CD4-positive, alpha-beta memory T cell (primary cell): ENCODE measurements at regions not wholly inside any gene's neighbourhood (a gene's known extent, or its start where the extent isn't known, plus 50 kb on each side); places are given as distances from the start of the nearest gene placed in this dataset.

Experiments used
- CTCF ChIA-PET: fragments of 350-600 bp; sonication (Branson Sonifier 250); formaldehyde crosslinking; loops from one replicate; lab custom pipeline; 2021; ENCODE audit warnings: inconsistent platforms; ENCODE audit not compliant: partially characterized antibody; lab: Charles Lee
- POLR2A ChIA-PET: fragments of 350-600 bp; sonication (Branson Sonifier 250); formaldehyde crosslinking; loops from one replicate; lab custom pipeline; 2021; ENCODE audit not compliant: partially characterized antibody; lab: Charles Lee
- DNase-seq, 5 donors: peaks; one replicate each; pipeline versions ENCODE4 v3.0.0 to v3.0.0-alpha.2; 2020 to 2022; ENCODE audit warnings: mixed read lengths in 1 of 5
- H3K27ac ChIP-seq: one replicate; pipeline ENCODE4 v1.7.0; 2013; ENCODE audit warnings: low read depth, low read length
- H3K27me3 ChIP-seq: 2 replicates; pipeline ENCODE4 v1.7.0; 2013; ENCODE audit warnings: mild to moderate bottlenecking, low read length, moderate library complexity; ENCODE audit not compliant: insufficient read depth
- H3K36me3 ChIP-seq: 2 replicates; pipeline ENCODE4 v1.7.0; 2013; ENCODE audit warnings: mild to moderate bottlenecking, low read length, moderate library complexity; ENCODE audit not compliant: insufficient read depth
- H3K4me1 ChIP-seq: 2 replicates; pipeline ENCODE4 v1.7.0; 2013; ENCODE audit warnings: mild to moderate bottlenecking, low read length, moderate library complexity; ENCODE audit not compliant: insufficient read depth
- H3K4me3 ChIP-seq, 2 donors: one replicate each; pipeline ENCODE4 v1.7.0; 2013; ENCODE audit warnings: low read length in 2 of 2, mild to moderate bottlenecking in 1 of 2
- H3K9me3 ChIP-seq, 2 donors: one replicate each; pipeline ENCODE4 v1.7.0; 2013; ENCODE audit warnings: low read length in 2 of 2, control low read depth in 1 of 2; ENCODE audit not compliant: control insufficient read depth in 1 of 2
- H3K27ac Mint-ChIP-seq, 7 donors: one replicate each; pipeline ENCODE4 v1.8.0; 2020 to 2021; ENCODE audit warnings: mixed read lengths in 7 of 7, mild to moderate bottlenecking in 6 of 7, inconsistent platforms in 3 of 7, moderate library complexity in 3 of 7
- H3K27me3 Mint-ChIP-seq, 2 donors: one replicate each; pipeline ENCODE4 v1.8.0; 2020 to 2021; ENCODE audit warnings: mixed read lengths in 2 of 2
- H3K36me3 Mint-ChIP-seq, 2 donors: one replicate each; pipeline ENCODE4 v1.8.0; 2020 to 2021; ENCODE audit warnings: mixed read lengths in 2 of 2, inconsistent platforms in 1 of 2, mild to moderate bottlenecking in 1 of 2
- H3K4me1 Mint-ChIP-seq, 4 donors: one replicate each; pipeline ENCODE4 v1.8.0; 2020 to 2021; ENCODE audit warnings: mixed read lengths in 4 of 4, mild to moderate bottlenecking in 1 of 4
- H3K4me3 Mint-ChIP-seq, 8 donors: one replicate each; pipeline ENCODE4 v1.8.0; 2020 to 2021; ENCODE audit warnings: mixed read lengths in 8 of 8, mild to moderate bottlenecking in 7 of 8, moderate library complexity in 6 of 8, inconsistent platforms in 3 of 8
- H3K9me3 Mint-ChIP-seq, 8 donors: one replicate each; pipeline ENCODE4 v1.8.0; 2020 to 2021; ENCODE audit warnings: mixed read lengths in 8 of 8, mild to moderate bottlenecking in 5 of 8, inconsistent platforms in 3 of 8, moderate library complexity in 1 of 8
- intact Hi-C: fragments of 100-400 bp; cut with micrococcal nuclease; formaldehyde crosslinking; loops from one replicate; pipeline ENCODE4 v1.15.1; 2023

GRCh38 chr9:73813546-73813945 is 661.9 kb downstream of the ANXA1 start:
- H3K27ac Mint-ChIP-seq = no peak overlapping the region
- H3K4me3 ChIP-seq = no peak overlapping the region
- no peaks in the 10 kb centered on the region for H3K27me3 Mint-ChIP-seq
- H3K27ac ChIP-seq = no peak overlapping the region
- CTCF ChIA-PET = no interaction called here
- H3K4me1 ChIP-seq = no peaks in the 10 kb centered on the region
- POLR2A ChIA-PET = no interaction called here
- H3K9me3 ChIP-seq = no peaks in the 10 kb centered on the region
- no peak overlapping the region for H3K4me3 Mint-ChIP-seq
- no peaks in the 10 kb centered on the region for H3K36me3 Mint-ChIP-seq
- peaks cover 0 to 9% (median 2%) of the 10 kb centered on the region in 8 donors for H3K9me3 Mint-ChIP-seq
- H3K4me1 Mint-ChIP-seq = no peaks in the 10 kb centered on the region
- intact Hi-C loops = no loop called here
- DNase-seq = no peak
- H3K27me3 ChIP-seq = no peaks in the 10 kb centered on the region
- no peaks in the 10 kb centered on the region for H3K36me3 ChIP-seq

- no peaks in the 10 kb centered on the region for H3K36me3 ChIP-seq
- H3K9me3 ChIP-seq = no peaks in the 10 kb centered on the region
- H3K27me3 ChIP-seq = no peaks in the 10 kb centered on the region
- DNase-seq = no peak
- H3K4me3 ChIP-seq = no peak overlapping the region
- Mint-ChIP-seq H3K27me3 (no peaks in the 10 kb centered on the region), H3K4me1 (no peaks in the 10 kb centered on the region), H3K9me3 (peaks cover 0 to 6% (median 2%) of the 10 kb centered on the region in 8 donors), H3K27ac (no peak overlapping the region), H3K4me3 (no peak overlapping the region), H3K36me3 (no peaks in the 10 kb centered on the region)
- POLR2A ChIA-PET = no interaction called here
- intact Hi-C loops = no loop called here
- no peak overlapping the region for H3K27ac ChIP-seq
- no peaks in the 10 kb centered on the region for H3K4me1 ChIP-seq
- CTCF ChIA-PET = no interaction called here
Observed at GRCh38 chr9:73816905-73817304, 665.2 kb downstream of the ANXA1 start.

- Histone ChIP-seq H3K27ac (no peak overlapping the region), H3K27me3 (no peaks in the 10 kb centered on the region), H3K4me1 (no peaks in the 10 kb centered on the region), H3K4me3 (no peak overlapping the region), H3K36me3 (no peaks in the 10 kb centered on the region), H3K9me3 (no peaks in the 10 kb centered on the region)
- H3K36me3 Mint-ChIP-seq = no peaks in the 10 kb centered on the region
- peaks cover 0 to 6% (median 0%) of the 10 kb centered on the region in 8 donors for H3K9me3 Mint-ChIP-seq
- no peak for DNase-seq
- H3K27ac Mint-ChIP-seq = no peak overlapping the region
- H3K4me1 Mint-ChIP-seq = no peaks in the 10 kb centered on the region
- ChIA-PET CTCF (no interaction called here), POLR2A (no interaction called here)
- H3K4me3 Mint-ChIP-seq = no peak overlapping the region
- intact Hi-C loops = no loop called here
- H3K27me3 Mint-ChIP-seq = no peaks in the 10 kb centered on the region
Observed at GRCh38 chr9:73824671-73825070, 672.5 kb upstream of the RORB start.

- no peak overlapping the region for H3K4me3 Mint-ChIP-seq
- CTCF ChIA-PET = no interaction called here
- DNase-seq = no peak
- H3K36me3 ChIP-seq = no peaks in the 10 kb centered on the region
- H3K9me3 Mint-ChIP-seq = peaks cover 0 to 5% (median 2%) of the 10 kb centered on the region in 8 donors
- no peak overlapping the region for H3K27ac ChIP-seq
- no peaks in the 10 kb centered on the region for H3K9me3 ChIP-seq
- no peak overlapping the region for H3K27ac Mint-ChIP-seq
- no peak overlapping the region for H3K4me3 ChIP-seq
- H3K4me1 ChIP-seq = no peaks in the 10 kb centered on the region
- no peaks in the 10 kb centered on the region for H3K27me3 Mint-ChIP-seq
- H3K4me1 Mint-ChIP-seq = no peaks in the 10 kb centered on the region
- intact Hi-C loops = no loop called here
- H3K36me3 Mint-ChIP-seq = no peaks in the 10 kb centered on the region
- POLR2A ChIA-PET = no interaction called here
- H3K27me3 ChIP-seq = no peaks in the 10 kb centered on the region
Observed at GRCh38 chr9:73838871-73839270, 658.3 kb upstream of the RORB start.

- Histone ChIP-seq H3K4me3 (no peak overlapping the region), H3K36me3 (no peaks in the 10 kb centered on the region), H3K27me3 (no peaks in the 10 kb centered on the region), H3K27ac (no peak overlapping the region), H3K4me1 (no peaks in the 10 kb centered on the region), H3K9me3 (no peaks in the 10 kb centered on the region)
- Mint-ChIP-seq H3K4me1 (no peaks in the 10 kb centered on the region), H3K9me3 (peaks cover 0 to 5% (median 2%) of the 10 kb centered on the region in 8 donors), H3K27ac (no peak overlapping the region), H3K4me3 (no peak overlapping the region), H3K36me3 (no peaks in the 10 kb centered on the region), H3K27me3 (no peaks in the 10 kb centered on the region)
- intact Hi-C loops = no loop called here
- ChIA-PET POLR2A (no interaction called here), CTCF (no interaction called here)
- DNase-seq = no peak
Observed at GRCh38 chr9:73839471-73839870, 657.7 kb upstream of the RORB start.

- no peaks in the 10 kb centered on the region for H3K36me3 Mint-ChIP-seq
- intact Hi-C loops = no loop called here
Observed at GRCh38 chr9:73841018-73841417, 656.1 kb upstream of the RORB start.

GRCh38 chr9:73844135-73844534 is 653.0 kb upstream of the RORB start:
- Mint-ChIP-seq H3K9me3 (peaks cover 0 to 4% (median 0%) of the 10 kb centered on the region in 8 donors), H3K36me3 (no peaks in the 10 kb centered on the region), H3K4me3 (no peak overlapping the region), H3K27ac (no peak overlapping the region), H3K27me3 (no peaks in the 10 kb centered on the region), H3K4me1 (no peaks in the 10 kb centered on the region)
- DNase-seq = no peak
- no peaks in the 10 kb centered on the region for H3K27me3 ChIP-seq
- no peaks in the 10 kb centered on the region for H3K36me3 ChIP-seq
- ChIA-PET CTCF (no interaction called here), POLR2A (no interaction called here)
- H3K27ac ChIP-seq = no peak overlapping the region
- H3K9me3 ChIP-seq = no peaks in the 10 kb centered on the region
- H3K4me3 ChIP-seq = no peak overlapping the region
- H3K4me1 ChIP-seq = no peaks in the 10 kb centered on the region
- intact Hi-C loops = no loop called here

More at GRCh38 chr9:73841018-73841417, 656.1 kb upstream of the RORB start:
- no peak overlapping the region for H3K4me3 Mint-ChIP-seq
- H3K9me3 ChIP-seq = no peaks in the 10 kb centered on the region
- H3K36me3 ChIP-seq = no peaks in the 10 kb centered on the region
- H3K4me3 ChIP-seq = no peak overlapping the region
- no peaks in the 10 kb centered on the region for H3K27me3 Mint-ChIP-seq
- CTCF ChIA-PET = no interaction called here
- H3K4me1 ChIP-seq = no peaks in the 10 kb centered on the region
- no peaks in the 10 kb centered on the region for H3K4me1 Mint-ChIP-seq
- H3K27ac Mint-ChIP-seq = peak overlapping the region in 1 of 7 donors; percentile 74
- POLR2A ChIA-PET = no interaction called here
- H3K9me3 Mint-ChIP-seq = peaks cover 0 to 5% (median 2%) of the 10 kb centered on the region in 8 donors
- H3K27ac ChIP-seq = no peak overlapping the region
- DNase-seq = no peak
- no peaks in the 10 kb centered on the region for H3K27me3 ChIP-seq

- Mint-ChIP-seq H3K36me3 (no peaks in the 10 kb centered on the region), H3K27me3 (no peaks in the 10 kb centered on the region), H3K4me3 (no peak overlapping the region), H3K27ac (no peak overlapping the region), H3K4me1 (no peaks in the 10 kb centered on the region), H3K9me3 (peaks cover 0 to 4% (median 0%) of the 10 kb centered on the region in 8 donors)
- Histone ChIP-seq H3K9me3 (no peaks in the 10 kb centered on the region), H3K4me1 (no peaks in the 10 kb centered on the region), H3K4me3 (no peak overlapping the region), H3K27me3 (no peaks in the 10 kb centered on the region), H3K36me3 (no peaks in the 10 kb centered on the region), H3K27ac (no peak overlapping the region)
- intact Hi-C loops = no loop called here
- no peak for DNase-seq
- CTCF ChIA-PET = no interaction called here
- POLR2A ChIA-PET = no interaction called here
Observed at GRCh38 chr9:73845539-73845938, 651.6 kb upstream of the RORB start.
